GM12878 (cell line): ENCODE measurements at regions not wholly inside any gene's neighbourhood (a gene's known extent, or its start where the extent isn't known, plus 50 kb on each side); places are given as distances from the start of the nearest gene placed in this dataset.

ENCODE experiments used
- ATAC-seq: fragments of 200-7000 bp; cut with Tn5 transposase; 3 replicates; pipeline ENCODE4 v1.9.1; 2020; ENCODE audit warnings: mild to moderate bottlenecking, moderate library complexity
- BruUV-seq: library from RNA; stranded (reverse); fragments of 400-500 nt; replicated peaks from 2 replicates; lab custom pipeline; 2021; lab: Mats Ljungman, UMichigan
- CTCF ChIA-PET: fragments of 300-600 bp; sonication (Branson Sonifier 250); formaldehyde crosslinking; extraction: SDS; loops from one replicate; lab custom pipeline; 2021; ENCODE audit warnings: inconsistent platforms; lab: Yijun Ruan, JAX
- POLR2A ChIA-PET: fragments of 350-600 bp; formaldehyde crosslinking; extraction: SDS; loops from one replicate; lab custom pipeline; 2021; ENCODE audit warnings: inconsistent platforms; lab: Charles Lee
- RAD21 ChIA-PET: fragments of 300-600 bp; sonication (Branson Sonifier 250); formaldehyde crosslinking; loops from one replicate; lab custom pipeline; 2023; ENCODE audit warnings: antibody characterized with exemption; ENCODE audit not compliant: unreplicated experiment; lab: Charles Lee
- SMC1A ChIA-PET: fragments of 300-600 bp; sonication (Branson Sonifier 250); formaldehyde crosslinking; loops from one replicate; lab custom pipeline; 2023; ENCODE audit not compliant: unreplicated experiment, uncharacterized antibody; lab: Charles Lee
- DNase-seq: peaks from one replicate; pipeline ENCODE4 v3.0.0-alpha.2; 2011; ENCODE audit warnings: low read depth, low spot score
- FAIRE-seq: peaks from 3 replicates; lab custom pipeline; 2011; peaks lifted over from hg19 to GRCh38; lab: Jason Lieb, UNC
- H2AFZ ChIP-seq: 2 replicates; pipeline ENCODE4 v1.6.0; 2011; ENCODE audit warnings: low read depth, low read length, control low read depth; ENCODE audit not compliant: control insufficient read depth
- H3K27ac ChIP-seq: 2 replicates; pipeline ENCODE4 v1.5.1; 2011; ENCODE audit warnings: control low read depth; ENCODE audit not compliant: control insufficient read depth, insufficient read depth
- H3K27me3 ChIP-seq, 2 experiments: replicated peaks in 1 of 2; 2 replicates each; pipeline versions ENCODE4 v1.6.0 to v1.6.1; 2011; ENCODE audit warnings: low read length in 1 of 2; ENCODE audit not compliant: control insufficient read depth in 2 of 2, insufficient read depth in 2 of 2
- H3K36me3 ChIP-seq, 2 experiments: 2 replicates each; pipeline ENCODE4 v1.5.1; 2011; ENCODE audit warnings: low read length in 1 of 2; ENCODE audit not compliant: control insufficient read depth in 2 of 2, insufficient read depth in 2 of 2
- H3K4me1 ChIP-seq: 2 replicates; pipeline ENCODE4 v1.6.1; 2011; ENCODE audit warnings: mild to moderate bottlenecking, low read length, moderate library complexity, mixed read lengths; ENCODE audit not compliant: control insufficient read depth, insufficient read depth
- H3K4me2 ChIP-seq: 2 replicates; pipeline ENCODE4 v1.6.0; 2011; ENCODE audit warnings: control low read depth; ENCODE audit not compliant: control insufficient read depth, insufficient read depth
- H3K4me3 ChIP-seq: fragments of 200-600 bp; sonication (generic); 2 replicates; pipeline ENCODE4 v1.5.1; 2016
- H3K79me2 ChIP-seq: 2 replicates; pipeline ENCODE4 v1.6.0; 2011; ENCODE audit warnings: low read length; ENCODE audit not compliant: control insufficient read depth, insufficient read depth
- H3K9ac ChIP-seq: 2 replicates; pipeline ENCODE4 v1.8.0; 2011; ENCODE audit warnings: low read length, control low read depth, mixed read lengths; ENCODE audit not compliant: control insufficient read depth, insufficient read depth
- H3K9me3 ChIP-seq: replicated peaks from 3 replicates; pipeline ENCODE4 v1.5.1; 2011; ENCODE audit warnings: mild to moderate bottlenecking, low read length; ENCODE audit not compliant: control insufficient read depth, insufficient read depth
- H4K20me1 ChIP-seq: 2 replicates; pipeline ENCODE4 v1.6.0; 2011; ENCODE audit not compliant: control insufficient read depth, insufficient read depth
- BCL11A ChIP-seq: IDR thresholded peaks from 2 replicates; pipeline ENCODE4 v1.6.1; 2011; ENCODE audit warnings: low read depth, low read length
- CHD4 ChIP-seq: fragments of 200-600 bp; sonication (generic); IDR thresholded peaks from 2 replicates; pipeline ENCODE4 v1.6.1; 2016; ENCODE audit warnings: mild to moderate bottlenecking
- EGR1 ChIP-seq, 2 experiments: IDR thresholded peaks; 1 replicate in 1 of 2; 2 replicates in 1 of 2; pipeline ENCODE4 v1.6.1; 2011 to 2012; ENCODE audit warnings: low read depth in 2 of 2, low read length in 2 of 2, borderline replicate concordance in 1 of 2, mild to moderate bottlenecking in 1 of 2, moderate library complexity in 1 of 2
- EZH2 ChIP-seq: IDR thresholded peaks from 2 replicates; pipeline ENCODE4 v1.6.1; 2012; ENCODE audit warnings: low read depth, mild to moderate bottlenecking, control low read depth, inconsistent platforms, low read length, borderline replicate concordance; ENCODE audit not compliant: control insufficient read depth
- FOXM1 ChIP-seq: IDR thresholded peaks from 2 replicates; pipeline ENCODE4 v1.6.1; 2012; ENCODE audit warnings: low read depth, mild to moderate bottlenecking, inconsistent platforms, low read length, moderate library complexity
- JUNB ChIP-seq: IDR thresholded peaks from 2 replicates; pipeline ENCODE4 v1.6.1; 2016; ENCODE audit warnings: antibody characterized with exemption, mild to moderate bottlenecking
- KDM1A ChIP-seq: fragments of 200-600 bp; sonication (generic); IDR thresholded peaks from 2 replicates; pipeline ENCODE4 v1.6.1; 2016; ENCODE audit warnings: borderline replicate concordance
- MXI1 ChIP-seq: fragments of 150-350 bp; IDR thresholded peaks from 2 replicates; pipeline ENCODE4 v1.6.1; 2011; ENCODE audit warnings: low read depth, mild to moderate bottlenecking, inconsistent platforms, low read length, improper control_type of control experiment
- PRDM15 ChIP-seq: fragments of 450-650 bp; formaldehyde crosslinking; IDR thresholded peaks from 2 replicates; pipeline ENCODE4 v1.4.0; 2020; ENCODE audit warnings: mild to moderate bottlenecking, moderate library complexity
- WRNIP1 ChIP-seq: IDR thresholded peaks from 2 replicates; pipeline ENCODE4 v1.6.1; 2011; ENCODE audit warnings: low read depth, low read length, improper control_type of control experiment, borderline replicate concordance
- WGBS: methylation state at CpG from one replicate; pipeline ENCODE4 v1.1.6; 2016; ENCODE audit warnings: low lambda C conversion rate; ENCODE audit not compliant: insufficient replicate concordance, insufficient coverage; ENCODE audit errors: missing lambda C conversion rate; 5-methylcytosine and 5-hydroxymethylcytosine counted together
- in situ Hi-C: fragments of 300-500 bp; cut with MboI; formaldehyde crosslinking; loops from 9 replicates; pipeline ENCODE4 v1.14.3; 2018; ENCODE audit warnings: mixed read lengths
- intact Hi-C: fragments of 100-400 bp; cut with micrococcal nuclease; formaldehyde crosslinking; loops from one replicate; pipeline ENCODE4 v1.14.2; 2022; ENCODE audit not compliant: unreplicated experiment

- DNase-seq, result no peak
- Histone ChIP-seq H3K4me2 (no peak overlapping the region), H3K79me2 (no peaks in the 10 kb centered on the region), H3K36me3 (no peaks in the 10 kb centered on the region), H3K9me3 (no peaks in the 10 kb centered on the region), H3K9ac (no peak overlapping the region), H3K4me1 (no peaks in the 10 kb centered on the region), H4K20me1 (no peaks in the 10 kb centered on the region), H3K27me3 (no peaks in the 10 kb centered on the region), H3K4me3 (no peak overlapping the region), H3K27ac (no peak overlapping the region), H2AFZ (no peak overlapping the region)
- in situ Hi-C loops, result no loop called here
- ChIA-PET SMC1A (no interaction called here), POLR2A (no interaction called here), RAD21 (no interaction called here), CTCF (interaction anchor here (0.9 kb wide), 1 partner anchor 120 kb away, joined by 3 read pairs; no protein-coding TSS in a partner anchor)
- TF ChIP-seq PRDM15 (CRISPR knock-in tag), result no peak
- no peak for TF ChIP-seq KDM1A
- no peak for TF ChIP-seq MXI1
- TF ChIP-seq CHD4, result no peak
- TF ChIP-seq EGR1 (IDR thresholded peaks at IDR 0.05; ENCODE audit: borderline replicate concordance in 1 of 2, low read depth in 2 of 2, low read length in 2 of 2), result no peak
- no peak for TF ChIP-seq WRNIP1
- no peak for TF ChIP-seq EZH2
- TF ChIP-seq JUNB, result no peak
- no peak for TF ChIP-seq FOXM1
- TF ChIP-seq BCL11A, result no peak
- ATAC-seq, result no peak
- no peak for FAIRE-seq
- no TSS peak for BruUV-seq
- intact Hi-C loops, result no loop called here
- 4% methylated on average over 1 of the region's 1 CpG for WGBS
Measured at GRCh38 chr2:210915912-210916311, 359.5 kb downstream of the CPS1 start.
